Gastrocnemius medialis (tissue), 4 donors: ENCODE measurements at regions not wholly inside any gene's neighbourhood (a gene's known extent, or its start where the extent isn't known, plus 50 kb on each side); places are given as distances from the start of the nearest gene placed in this dataset.

Source experiments
- ATAC-seq, 2 donors: fragments of 150-250 bp; one replicate each; pipeline ENCODE4 v1.9.1; 2016
- DNase-seq, 2 donors: peaks; one replicate each; pipeline ENCODE4 v3.0.0-alpha.2; 2019
- H3K27ac ChIP-seq, 4 donors: fragments of 200-600 bp; sonication (generic); 1 replicate in 1 of 4; 2 replicates in 3 of 4; pipeline ENCODE4 v1.5.1; 2016 to 2018; ENCODE audit warnings: mild to moderate bottlenecking in 2 of 4, moderate library complexity in 1 of 4
- H3K27me3 ChIP-seq, 3 donors: fragments of 200-600 bp; sonication (generic) in 2 of 3; 1 replicate in 1 of 3; 2 replicates in 2 of 3; pipeline versions ENCODE4 v1.5.1 to v1.6.0; 2016 to 2019; ENCODE audit warnings: mild to moderate bottlenecking in 1 of 3, moderate library complexity in 1 of 3
- H3K36me3 ChIP-seq, 2 donors: fragments of 200-600 bp; sonication (generic) in 1 of 2; one replicate each; pipeline ENCODE4 v1.5.1; 2017 to 2018
- H3K4me1 ChIP-seq, 2 donors: fragments of 200-600 bp; sonication (generic) in 1 of 2; one replicate each; pipeline ENCODE4 v1.5.1; 2016 to 2017; ENCODE audit warnings: mild to moderate bottlenecking in 2 of 2
- H3K4me3 ChIP-seq, 4 donors: fragments of 200-600 bp; sonication (generic) in 3 of 4; 1 replicate in 1 of 4; 2 replicates in 3 of 4; pipeline ENCODE4 v1.5.1; 2016 to 2019; ENCODE audit warnings: mild to moderate bottlenecking in 2 of 4
- H3K9me3 ChIP-seq, 3 donors: fragments of 200-600 bp; sonication (generic) in 2 of 3; 1 replicate in 1 of 3; 2 replicates in 2 of 3; pipeline ENCODE4 v1.5.1; 2016 to 2019
- CTCF ChIP-seq, 5 experiments: fragments of 450-650 bp in 3 of 5; fragments of 200-600 bp in 2 of 5; sonication (generic) in 2 of 5; IDR thresholded peaks in 4 of 5; conservative IDR thresholded peaks in 1 of 5; 1 replicate in 4 of 5; 2 replicates in 1 of 5; pipeline ENCODE4 v1.5.1; 2016 to 2019; ENCODE audit warnings: antibody characterized with exemption in 5 of 5, mild to moderate bottlenecking in 3 of 5, moderate library complexity in 3 of 5
- POLR2A ChIP-seq, 2 donors: fragments of 450-650 bp; IDR thresholded peaks; one replicate each; pipeline ENCODE4 v1.6.1; 2017; ENCODE audit warnings: antibody characterized with exemption in 2 of 2, mild to moderate bottlenecking in 2 of 2, moderate library complexity in 2 of 2
- in situ Hi-C, 4 donors: fragments of 200-750 bp; cut with MboI; loops; one replicate each; pipeline versions ENCODE4 v1.15.0 to v1.8.0; 2017; ENCODE audit warnings: low sequenced_read_pairs in 4 of 4
- intact Hi-C: fragments of 100-400 bp; cut with DNase I; formaldehyde crosslinking; loops from one replicate; pipeline ENCODE4 v1.15.1; 2023; ENCODE audit warnings: low total_unique reads

GRCh38 chr18:79607361-79607952 lies 72.1 kb upstream of the CTDP1 start:
- Histone ChIP-seq H3K4me3 (no peak overlapping the region), H3K36me3 (no peaks in the 10 kb centered on the region), H3K27ac (no peak overlapping the region), H3K4me1 (no peaks in the 10 kb centered on the region), H3K27me3 (peaks cover 0 to 3% (median 2%) of the 10 kb centered on the region in 3 donors), H3K9me3 (no peaks in the 10 kb centered on the region)
- TF ChIP-seq POLR2A (IDR thresholded peaks at IDR 0.05) (no peak), CTCF (IDR thresholded peaks at IDR 0.05 in 4 of 5, conservative IDR thresholded peaks at IDR 0.05 in 1 of 5) (no peak)
- intact Hi-C loops (no loop called here), in situ Hi-C loops (no loop called here)
- ATAC-seq (no peak), DNase-seq (no peak)

GRCh38 chr18:79608069-79608468 lies 71.5 kb upstream of the CTDP1 start:
- in situ Hi-C loops = no loop called here
- Histone ChIP-seq H3K27me3 (peaks cover 0 to 3% (median 2%) of the 10 kb centered on the region in 3 donors), H3K9me3 (no peaks in the 10 kb centered on the region), H3K36me3 (no peaks in the 10 kb centered on the region), H3K27ac (no peak overlapping the region), H3K4me1 (no peaks in the 10 kb centered on the region), H3K4me3 (no peak overlapping the region)
- ATAC-seq (no peak), DNase-seq (no peak)
- TF ChIP-seq CTCF (IDR thresholded peaks at IDR 0.05 in 4 of 5, conservative IDR thresholded peaks at IDR 0.05 in 1 of 5) (no peak), POLR2A (IDR thresholded peaks at IDR 0.05) (no peak)
- intact Hi-C loops = no loop called here

- Histone ChIP-seq H3K36me3 (no peaks in the 10 kb centered on the region), H3K4me3 (no peak overlapping the region), H3K4me1 (no peaks in the 10 kb centered on the region), H3K9me3 (no peaks in the 10 kb centered on the region), H3K27me3 (peaks cover 0 to 3% (median 2%) of the 10 kb centered on the region in 3 donors), H3K27ac (no peak overlapping the region)
- in situ Hi-C loops = no loop called here
- ATAC-seq (no peak), DNase-seq (no peak)
- intact Hi-C loops = no loop called here
- TF ChIP-seq CTCF (IDR thresholded peaks at IDR 0.05 in 4 of 5, conservative IDR thresholded peaks at IDR 0.05 in 1 of 5) = no peak
- no peak for TF ChIP-seq POLR2A (IDR thresholded peaks at IDR 0.05)
Measured at GRCh38 chr18:79608535-79608934, 71.1 kb upstream of the CTDP1 start.

GRCh38 chr18:79608999-79609461 lies 70.6 kb upstream of the CTDP1 start:
- H3K9me3 ChIP-seq = no peaks in the 10 kb centered on the region
- no peak for DNase-seq
- in situ Hi-C loops = no loop called here
- no peak for TF ChIP-seq POLR2A (IDR thresholded peaks at IDR 0.05)
- TF ChIP-seq CTCF (IDR thresholded peaks at IDR 0.05 in 4 of 5, conservative IDR thresholded peaks at IDR 0.05 in 1 of 5) = no peak
- H3K36me3 ChIP-seq = no peaks in the 10 kb centered on the region
- H3K27ac ChIP-seq = no peak overlapping the region
- ATAC-seq = no peak
- intact Hi-C loops = no loop called here
- H3K4me1 ChIP-seq = no peaks in the 10 kb centered on the region
- H3K4me3 ChIP-seq = no peak overlapping the region
- H3K27me3 ChIP-seq = peaks cover 0 to 3% (median 2%) of the 10 kb centered on the region in 3 donors

- intact Hi-C loops = no loop called here
- in situ Hi-C loops = no loop called here
Measured at GRCh38 chr18:79609841-79610281, 69.7 kb upstream of the CTDP1 start.

More at GRCh38 chr18:79609841-79610281, 69.7 kb upstream of the CTDP1 start:
- H3K27ac ChIP-seq = no peak overlapping the region
- H3K36me3 ChIP-seq = no peaks in the 10 kb centered on the region
- no peaks in the 10 kb centered on the region for H3K4me1 ChIP-seq
- no peaks in the 10 kb centered on the region for H3K9me3 ChIP-seq
- TF ChIP-seq CTCF (IDR thresholded peaks at IDR 0.05 in 4 of 5, conservative IDR thresholded peaks at IDR 0.05 in 1 of 5) = no peak
- TF ChIP-seq POLR2A (IDR thresholded peaks at IDR 0.05) = no peak
- DNase-seq = no peak
- H3K27me3 ChIP-seq = peaks cover 0 to 3% (median 2%) of the 10 kb centered on the region in 3 donors
- ATAC-seq = no peak
- no peak overlapping the region for H3K4me3 ChIP-seq
